ENCODE measurements at regions not wholly inside any gene's neighbourhood (a gene's known extent, or its start where the extent isn't known, plus 50 kb on each side); places are given as distances from the start of the nearest gene placed in this dataset.

- TF ChIP-seq CTCF (IDR thresholded peaks at IDR 0.05 in 2 of 3, conservative IDR thresholded peaks at IDR 0.05 in 1 of 3; ENCODE audit: control insufficient read depth in 2 of 3, extremely low read depth in 1 of 3, insufficient read depth in 1 of 3, low read depth in 3 of 3, low read length in 3 of 3), result no peak
- no peak for TF ChIP-seq IRF4 (IDR thresholded peaks at IDR 0.05; ENCODE audit: low read depth, low read length)
- no peak for TF ChIP-seq HDAC6 (IDR thresholded peaks at IDR 0.05; ENCODE audit: unreplicated experiment)
Measured at GRCh38 chr2:136441979-136442714, 323.2 kb upstream of the THSD7B start.

All from GM12878 (cell line).